Islet precursor cell (in vitro differentiated cells): ENCODE measurements at regions not wholly inside any gene's neighbourhood (a gene's known extent, or its start where the extent isn't known, plus 50 kb on each side); places are given as distances from the start of the nearest gene placed in this dataset.

ENCODE experiments used
- DNase-seq: peaks from one replicate; pipeline ENCODE4 v3.0.0-alpha.2; 2018

DNA sequence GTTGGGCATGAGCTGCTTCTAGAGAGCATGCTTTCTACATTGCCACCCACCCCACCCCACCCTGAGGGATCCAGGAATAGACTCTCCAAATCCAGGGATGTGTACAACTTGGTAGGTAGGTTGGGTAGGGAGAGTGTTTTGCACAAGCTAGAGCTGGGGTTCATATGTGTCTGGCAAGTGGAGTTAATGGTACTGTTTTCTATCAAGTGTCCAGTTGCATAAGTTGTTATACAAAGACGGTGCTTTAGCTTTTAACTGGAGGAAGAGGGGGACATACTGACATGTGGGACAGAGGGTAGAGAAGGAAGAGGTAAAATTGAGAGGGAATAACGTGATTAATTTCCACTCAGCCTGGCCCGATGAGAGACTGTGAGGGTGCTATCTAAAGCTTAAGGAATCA lies 51.0 kb upstream of the TNC start:
- no peak for DNase-seq

DNA sequence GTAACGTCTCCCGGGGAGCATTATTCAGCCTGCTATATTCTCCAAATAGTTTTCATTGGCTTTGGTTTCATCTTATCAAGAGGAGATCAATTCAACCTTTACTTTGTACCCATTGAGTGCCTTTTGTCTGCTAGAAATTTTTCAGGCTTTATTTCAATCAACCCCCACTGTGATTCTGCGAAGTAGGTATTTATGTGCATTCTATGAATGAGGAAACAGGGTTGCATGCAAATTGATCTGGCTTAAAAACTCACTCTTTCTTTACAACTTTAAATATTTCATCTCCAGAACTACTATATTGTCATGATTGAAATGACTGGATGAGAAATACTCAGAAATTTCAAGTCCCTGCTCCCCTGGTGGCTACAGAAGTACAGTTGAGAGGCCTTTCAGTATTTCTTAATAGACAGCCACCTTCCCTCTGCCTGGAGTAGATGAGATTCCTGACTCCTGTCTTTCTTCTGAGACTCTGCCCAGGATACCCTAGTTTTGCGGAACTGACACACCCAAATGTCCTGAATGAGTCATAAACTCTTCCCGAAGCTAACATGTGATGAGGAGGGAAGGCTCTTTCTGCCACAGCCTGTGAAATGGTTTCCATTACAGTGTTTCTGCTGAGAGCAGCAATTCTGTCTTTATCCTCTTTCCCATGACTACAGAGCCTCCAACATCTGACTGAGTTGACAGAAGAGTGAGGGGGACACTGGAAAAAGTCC lies 52.6 kb upstream of the TNC start:
- peak; percentile 77 for DNase-seq

DNA sequence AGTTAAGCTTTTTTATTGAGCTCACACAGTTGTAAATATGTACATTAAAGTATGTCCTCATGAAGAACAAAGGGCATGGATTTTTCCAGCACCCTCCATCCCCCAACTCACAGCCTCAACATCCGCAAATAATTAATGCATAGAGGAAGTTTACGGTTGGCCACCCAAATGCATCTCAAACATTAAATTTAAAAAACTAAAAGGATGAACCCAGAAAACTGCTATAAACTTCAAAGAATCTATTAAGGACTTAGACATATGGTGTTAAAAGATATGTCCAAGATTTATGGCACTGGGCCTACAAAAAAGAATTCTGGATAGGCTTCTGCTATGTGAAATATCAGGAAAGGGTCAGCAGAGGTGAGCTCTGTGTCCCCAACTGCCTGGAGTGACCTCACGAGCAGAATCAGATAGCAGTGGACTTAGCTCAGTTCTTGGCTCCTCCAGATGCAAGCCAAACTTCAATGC lies 54.0 kb upstream of the TNC start:
- DNase-seq = no peak

DNA sequence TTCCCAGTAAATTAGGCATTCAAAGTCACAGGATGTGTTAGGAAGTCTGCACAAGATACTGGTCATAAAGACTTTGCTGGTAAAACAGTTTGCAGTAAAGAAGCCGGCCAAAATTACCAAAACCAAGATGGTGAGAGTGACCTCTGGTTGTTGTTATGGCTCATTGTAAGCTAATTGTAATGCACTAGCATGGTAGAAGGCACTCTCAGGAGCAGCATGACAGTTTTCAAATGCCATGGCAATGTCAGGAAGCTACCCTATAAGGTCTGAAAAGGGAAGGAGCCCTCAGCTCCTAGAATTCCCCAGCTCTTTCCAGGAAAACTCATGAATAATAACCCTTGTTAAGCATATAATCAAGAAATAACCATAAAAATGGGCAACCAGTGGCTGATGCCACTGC lies 64.3 kb upstream of the TNC start:
- DNase-seq = peak; percentile 60

DNA sequence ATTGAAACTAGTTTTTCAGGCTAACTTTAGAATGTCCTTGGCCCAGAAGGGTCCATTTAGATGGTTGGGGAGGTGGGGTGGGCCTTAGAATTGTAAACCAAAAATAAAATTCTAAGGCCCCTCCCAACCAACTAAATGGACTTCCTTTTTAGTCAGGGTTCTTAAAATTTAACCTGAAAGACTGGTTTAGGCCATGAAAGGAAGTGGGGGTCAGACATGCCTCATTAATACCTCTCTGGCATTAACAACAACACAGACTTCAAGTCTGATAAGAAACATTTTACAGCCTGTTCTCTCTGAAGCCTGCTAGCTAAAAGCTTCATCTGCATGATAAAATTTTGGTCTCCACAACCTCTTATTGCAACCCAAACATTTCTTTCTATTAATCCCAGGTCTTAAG lies 65.5 kb upstream of the TNC start:
- DNase-seq = peak; percentile 53

DNA sequence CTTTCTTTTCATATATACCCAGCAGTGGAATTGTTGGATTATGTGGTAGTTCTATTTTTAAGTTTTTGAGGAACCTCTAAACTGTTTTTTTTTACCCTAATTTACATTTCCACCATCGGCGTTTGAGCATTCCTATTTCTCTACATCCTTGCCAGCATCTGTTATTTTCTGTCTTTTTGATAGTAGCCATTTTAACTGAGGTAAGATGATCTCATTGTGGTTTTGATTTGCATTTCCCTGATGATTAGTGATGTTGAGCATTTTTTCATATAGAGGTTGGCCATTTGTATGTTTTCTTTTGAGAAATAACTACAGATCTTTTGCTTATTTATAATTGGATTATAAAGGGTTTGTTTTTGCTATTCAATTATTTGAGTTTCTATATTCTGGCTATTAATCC lies 71.7 kb upstream of the TNC start:
- DNase-seq = no peak

DNA sequence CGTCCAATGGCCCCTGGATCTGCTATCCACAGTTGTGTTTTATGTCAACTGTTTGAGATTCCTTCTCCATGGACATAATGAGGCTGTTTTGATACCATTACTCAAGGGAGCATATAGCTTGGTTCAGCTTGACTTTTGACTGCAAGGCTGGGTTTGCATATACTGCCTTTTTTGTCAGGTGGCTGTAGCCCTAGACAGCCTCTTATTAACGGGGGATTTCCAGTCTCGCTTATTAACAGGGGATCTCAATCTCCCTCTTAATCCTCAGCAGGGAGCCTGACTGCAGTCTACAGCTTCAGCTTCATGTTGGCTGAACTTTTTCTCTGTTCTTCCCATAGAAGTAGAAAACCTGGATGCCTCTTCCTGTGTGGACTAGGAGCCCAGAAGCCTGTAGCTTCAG lies 73.7 kb upstream of the TNC start:
- no peak for DNase-seq

DNA sequence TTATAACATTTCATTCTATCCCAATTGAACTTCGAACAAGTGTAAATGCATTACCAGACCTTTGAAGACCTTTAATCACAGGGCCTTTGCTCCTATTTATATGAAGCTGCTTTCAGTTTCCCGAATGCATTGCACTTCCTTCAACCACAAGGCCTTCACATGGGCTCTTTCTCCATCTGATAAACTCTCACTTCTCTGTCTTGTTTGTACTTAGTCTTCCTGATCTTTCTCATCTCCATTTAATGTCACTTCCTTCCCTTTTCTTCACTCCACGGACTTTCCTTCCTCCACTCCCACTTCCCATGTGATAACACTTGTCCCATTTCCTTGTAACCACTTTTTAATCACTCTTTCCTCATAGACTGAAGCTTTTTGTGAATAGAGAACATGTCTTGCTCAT lies 74.3 kb upstream of the TNC start:
- DNase-seq = no peak

DNA sequence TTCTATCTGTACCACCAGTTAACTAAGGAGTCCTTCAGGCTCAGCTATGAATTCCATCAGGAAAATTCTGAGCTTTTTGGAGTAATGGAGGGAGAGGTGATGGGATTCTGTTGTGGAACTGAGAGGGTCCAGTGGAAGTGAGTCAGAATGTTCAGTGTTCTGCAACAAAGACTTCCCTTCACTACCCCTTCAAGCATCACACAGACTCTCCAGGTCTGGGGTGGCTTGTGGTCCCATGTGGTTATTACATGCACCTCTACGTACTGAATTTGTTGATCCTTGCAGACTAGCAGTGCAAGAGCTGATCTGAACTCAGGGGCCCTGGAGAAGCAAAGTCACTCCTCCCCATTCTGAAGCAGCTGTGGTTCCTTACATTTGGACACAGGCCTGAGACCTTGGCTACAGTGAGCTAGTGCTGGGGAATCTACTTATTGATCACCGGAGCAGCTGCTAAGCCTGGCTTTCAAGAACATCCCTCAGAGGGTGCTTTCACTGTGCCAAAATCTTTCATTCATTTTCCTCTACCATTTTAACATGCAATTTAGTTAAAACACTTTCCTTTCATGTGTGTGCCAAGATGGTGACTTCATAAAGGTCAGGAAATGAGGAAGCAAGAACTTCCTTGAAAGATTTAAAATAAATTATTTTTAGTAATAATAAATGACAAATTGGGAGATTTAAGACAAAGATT lies 75.0 kb upstream of the TNC start:
- DNase-seq = no peak

DNA sequence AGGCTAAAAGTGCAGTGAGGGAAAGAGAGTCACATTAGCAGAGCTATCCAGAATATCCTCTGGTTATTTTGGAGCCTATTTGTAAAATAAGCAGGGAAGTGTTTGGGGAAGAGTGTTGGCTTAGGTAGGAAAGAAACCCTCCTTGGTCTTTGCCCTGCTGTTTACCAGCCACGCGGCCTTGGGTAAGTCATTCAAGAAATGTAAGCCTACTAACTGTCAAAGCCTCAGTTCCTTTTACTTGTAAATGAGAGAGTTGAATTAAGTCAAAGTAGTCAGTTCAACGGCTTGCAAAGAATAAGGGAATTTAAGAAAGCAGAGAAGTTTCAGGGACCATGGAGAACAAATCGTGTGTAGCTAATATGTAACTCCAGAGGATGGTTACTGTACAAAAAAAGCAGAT lies 75.8 kb upstream of the TNC start:
- DNase-seq = no peak

DNA sequence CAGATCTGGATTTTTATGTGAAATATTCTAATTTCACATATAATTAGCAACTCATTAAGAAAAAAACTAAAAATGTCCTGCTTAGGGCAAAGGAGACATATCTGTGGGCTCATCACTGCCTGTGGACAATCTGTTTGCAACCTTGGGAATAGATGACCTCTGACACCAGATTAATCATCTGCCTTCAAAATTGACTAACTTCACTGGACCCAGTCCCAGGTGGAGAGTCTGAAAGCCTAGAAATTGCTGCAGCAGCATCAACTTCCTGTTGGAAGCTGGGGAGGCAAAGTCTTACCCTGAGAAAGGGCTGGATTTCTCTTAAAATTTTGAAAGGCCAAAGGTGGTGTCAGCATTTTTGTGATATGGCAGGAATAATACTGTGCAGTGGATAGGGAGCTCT lies 76.3 kb upstream of the TNC start:
- DNase-seq = no peak

DNA sequence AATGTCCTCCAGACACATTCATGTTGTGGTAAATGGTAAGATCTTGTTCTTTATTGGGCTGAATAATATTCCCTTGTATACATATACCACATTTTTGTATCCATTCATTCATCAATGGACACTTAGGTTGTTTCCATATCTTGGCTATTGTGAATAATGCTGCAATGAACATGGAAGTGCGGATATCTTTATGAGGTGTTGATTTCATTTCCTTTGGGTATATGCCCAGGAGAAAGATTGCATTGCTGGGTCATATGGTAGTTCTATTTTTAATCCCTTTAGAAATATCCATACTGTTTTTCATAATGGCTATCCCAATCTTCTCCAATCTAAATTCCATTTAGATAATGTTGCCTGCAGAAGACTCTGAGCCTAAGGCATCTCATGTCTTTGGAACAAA lies 78.0 kb upstream of the TNC start:
- no peak for DNase-seq

DNA sequence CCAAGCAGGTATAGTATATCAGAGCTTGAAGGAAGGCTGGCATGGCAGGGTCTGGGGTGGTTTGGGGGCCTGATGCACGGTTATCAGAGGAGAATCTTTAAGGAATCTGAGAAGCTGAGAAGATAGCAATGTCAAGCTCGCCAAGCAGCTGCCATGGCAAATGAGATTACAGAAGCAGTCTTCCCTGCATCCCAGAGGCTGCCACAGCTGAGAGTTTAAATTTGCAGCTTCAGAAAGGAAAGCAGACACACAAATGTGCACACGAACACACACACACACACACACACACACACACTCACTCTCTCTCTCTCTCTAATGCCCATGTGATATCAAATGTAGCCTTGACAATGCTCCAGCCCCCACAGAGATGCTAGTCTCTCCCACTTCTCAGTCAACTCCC lies 79.0 kb upstream of the TNC start:
- DNase-seq = no peak

DNA sequence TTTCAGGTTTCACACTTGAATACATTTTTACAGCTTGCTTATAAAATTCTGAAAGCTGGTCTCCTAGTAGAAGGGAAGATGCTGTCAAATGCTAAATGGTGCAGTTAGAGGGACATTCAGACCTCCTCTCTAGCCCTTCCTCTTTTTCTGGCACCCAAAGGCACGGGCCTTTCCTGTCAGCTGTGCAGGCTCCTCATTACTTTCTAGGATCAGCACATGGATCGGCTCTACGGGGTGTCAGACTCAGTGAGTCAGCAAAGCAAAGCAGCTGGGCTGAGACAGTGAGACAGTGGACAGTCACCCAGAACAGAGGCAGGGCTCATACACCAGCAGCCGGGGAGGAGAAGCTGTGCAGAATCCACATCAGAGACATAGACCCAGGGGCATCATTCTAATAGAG lies 80.0 kb upstream of the TNC start:
- DNase-seq = peak; percentile 92

DNA sequence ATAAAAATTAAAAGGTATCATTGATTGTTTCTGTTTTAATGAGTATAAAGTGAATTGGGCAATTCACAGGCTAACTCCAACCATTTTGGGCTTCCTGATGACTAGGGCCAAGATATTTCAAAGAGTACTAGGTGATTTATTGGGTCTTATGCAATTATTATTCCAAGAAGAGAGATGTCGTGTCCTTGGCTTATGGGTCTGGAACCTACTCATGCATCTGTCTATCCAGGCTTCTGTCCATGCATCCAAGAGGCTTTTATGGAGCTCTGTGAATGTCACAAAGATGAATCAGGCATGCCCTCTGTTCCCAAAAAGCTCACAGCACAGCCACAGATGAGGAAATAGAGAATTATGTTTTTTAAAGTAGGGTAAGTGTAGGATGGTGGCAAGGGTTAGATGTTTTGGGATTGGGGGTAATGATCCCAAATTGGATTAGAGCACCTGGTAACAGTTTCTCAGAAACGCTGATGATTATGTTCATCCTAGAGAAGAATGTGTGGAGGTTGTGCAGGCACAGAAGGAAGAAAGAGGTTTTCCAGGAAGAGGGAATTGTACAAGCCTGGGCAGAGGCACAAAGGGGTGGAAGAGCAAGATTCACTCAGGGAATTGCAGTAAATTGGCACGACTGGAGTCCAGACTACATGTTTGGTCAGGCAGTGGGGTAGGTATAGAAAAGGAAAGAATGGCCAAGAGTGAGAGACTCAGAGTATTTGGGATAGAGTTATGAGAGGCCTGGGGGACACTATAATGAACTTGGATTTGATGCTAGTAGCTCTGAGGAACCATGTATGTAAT lies 83.0 kb upstream of the TNC start:
- DNase-seq = no peak

DNA sequence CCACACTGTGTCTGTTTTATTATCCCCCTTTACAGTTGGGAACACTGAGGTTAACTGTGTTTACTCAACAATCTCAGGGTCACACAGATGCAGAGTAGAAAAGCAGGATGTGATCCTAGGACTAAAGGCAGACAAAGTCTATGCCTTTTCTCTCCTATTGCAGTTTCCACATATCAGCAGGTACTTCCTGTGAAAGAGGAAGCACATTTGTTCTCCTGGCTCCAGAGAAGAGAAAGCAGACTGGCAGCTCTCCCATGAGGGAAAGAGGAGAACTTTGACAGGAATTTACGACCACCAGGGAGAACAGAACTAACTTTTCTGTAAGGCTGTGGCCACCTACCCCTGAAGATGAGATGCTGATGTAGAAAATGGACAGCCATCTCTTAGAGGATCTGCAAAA lies 84.2 kb upstream of the TNC start:
- DNase-seq = no peak

DNA sequence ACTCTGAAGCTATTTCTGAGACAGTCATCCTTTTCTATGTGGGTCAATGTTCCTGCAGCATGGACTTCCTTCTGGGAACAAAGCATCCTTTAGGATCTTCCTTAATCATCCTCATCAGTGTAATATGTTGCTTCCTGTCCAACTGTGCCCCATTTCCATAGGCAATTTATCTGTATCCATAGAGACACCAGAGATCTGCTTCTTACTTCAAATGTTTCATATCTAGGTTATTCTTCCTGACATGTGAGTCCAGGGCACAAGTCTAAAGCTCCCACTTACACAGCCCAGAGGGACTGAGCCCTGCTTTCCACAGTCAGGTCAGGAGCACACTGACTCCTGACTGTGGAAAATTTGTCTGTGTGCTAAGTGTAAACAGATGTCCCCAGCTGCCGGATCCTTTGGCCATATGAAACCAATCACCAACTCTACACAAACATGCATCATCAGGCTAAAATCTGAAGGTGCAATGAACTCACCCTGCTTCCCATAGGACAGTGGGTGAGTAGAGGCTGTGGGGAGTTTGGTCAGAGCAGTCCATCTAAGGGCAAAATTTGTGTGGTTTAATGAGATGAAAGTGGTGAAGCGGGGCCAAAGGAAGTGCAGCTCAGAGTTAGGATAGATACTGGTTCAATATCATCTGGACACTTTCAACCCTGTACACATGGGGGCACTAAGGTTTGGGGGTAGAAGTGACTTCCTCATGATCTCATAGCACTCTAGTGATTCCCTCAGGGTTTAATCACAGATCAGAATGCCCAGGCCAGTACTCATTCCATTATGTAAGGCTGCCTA lies 85.2 kb upstream of the TNC start:
- DNase-seq = no peak

DNA sequence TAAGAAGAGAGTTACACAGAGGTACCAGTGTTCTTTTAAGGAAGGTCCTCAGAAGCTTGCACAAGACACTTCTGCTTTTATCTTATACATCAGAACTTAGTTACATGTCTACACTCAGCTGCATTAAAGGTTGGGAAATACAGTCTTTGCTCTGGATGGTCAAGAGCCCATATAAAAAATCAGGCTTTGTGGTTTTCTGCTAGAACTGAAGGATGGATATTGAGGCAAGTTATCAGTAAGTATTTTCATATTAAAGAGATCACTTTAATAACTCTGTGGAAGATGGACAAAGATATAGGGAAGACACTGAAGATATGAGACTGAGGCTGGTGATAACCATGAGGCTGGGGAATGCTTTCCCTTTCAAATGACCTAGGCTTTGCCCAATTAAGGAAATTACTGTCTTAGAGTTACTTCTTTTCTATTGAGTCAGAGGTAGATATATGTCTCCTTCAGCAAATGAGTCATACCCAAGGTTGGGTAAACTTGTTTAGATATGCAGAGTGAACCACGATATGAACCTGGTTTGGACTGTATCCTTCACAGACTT lies 87.0 kb upstream of the TNC start:
- no peak for DNase-seq

DNA sequence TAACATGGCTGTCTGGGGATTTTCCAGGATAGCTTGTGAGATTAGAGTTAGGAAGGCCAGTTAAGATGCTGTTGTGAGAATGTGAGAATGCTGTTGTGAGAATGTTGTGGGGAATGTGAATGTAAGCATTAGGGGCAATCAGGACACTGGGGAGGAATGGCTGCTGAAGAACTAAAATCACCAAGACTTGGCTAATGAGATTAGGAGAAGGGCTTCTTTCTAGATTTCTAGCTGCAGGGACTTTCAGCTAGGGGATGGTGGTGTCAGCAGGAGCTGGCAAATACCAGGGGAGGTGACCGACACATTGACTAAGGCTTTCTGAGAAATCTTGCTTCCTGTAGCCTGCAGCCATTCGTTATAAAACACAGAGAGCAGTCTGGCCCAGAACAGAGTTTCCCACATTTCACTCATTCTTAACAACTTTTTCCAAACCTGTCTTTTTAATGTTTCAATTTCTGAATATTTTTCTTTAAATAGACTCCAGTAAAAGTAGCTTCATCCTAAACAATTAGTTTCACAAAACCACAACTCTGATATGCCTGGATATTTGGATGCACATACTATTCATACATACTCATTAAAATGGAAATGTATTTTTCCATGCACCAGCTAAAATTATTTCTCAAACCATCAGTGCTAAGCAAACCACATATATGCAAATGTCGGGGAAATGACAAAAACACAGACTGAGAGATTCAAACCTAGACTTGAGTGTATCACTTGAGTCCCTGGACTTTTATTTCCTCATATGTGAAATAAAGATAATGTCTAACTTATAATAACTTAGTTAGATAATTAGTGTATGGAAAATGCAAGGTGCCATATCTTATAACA lies 89.3 kb upstream of the TNC start:
- DNase-seq = peak; percentile 86

DNA sequence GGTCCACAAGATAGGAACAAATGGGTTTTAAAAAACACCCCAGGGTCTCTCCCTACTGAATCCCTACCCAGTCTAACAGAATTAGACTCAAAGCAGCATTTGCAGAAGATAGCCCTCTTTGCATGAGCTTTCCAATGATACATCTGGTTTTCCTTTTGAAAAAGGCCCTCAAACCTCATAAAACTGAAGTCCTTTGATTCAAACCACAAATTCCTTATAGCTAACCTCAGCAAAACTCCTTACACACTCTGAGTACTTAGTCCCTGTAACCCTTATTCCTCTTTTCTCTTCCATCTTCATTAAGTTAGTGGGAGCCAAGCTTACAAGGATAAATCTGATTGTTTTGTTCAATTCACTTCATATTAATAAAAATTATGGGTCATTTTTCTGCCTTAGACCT lies 90.5 kb upstream of the TNC start:
- no peak for DNase-seq

DNA sequence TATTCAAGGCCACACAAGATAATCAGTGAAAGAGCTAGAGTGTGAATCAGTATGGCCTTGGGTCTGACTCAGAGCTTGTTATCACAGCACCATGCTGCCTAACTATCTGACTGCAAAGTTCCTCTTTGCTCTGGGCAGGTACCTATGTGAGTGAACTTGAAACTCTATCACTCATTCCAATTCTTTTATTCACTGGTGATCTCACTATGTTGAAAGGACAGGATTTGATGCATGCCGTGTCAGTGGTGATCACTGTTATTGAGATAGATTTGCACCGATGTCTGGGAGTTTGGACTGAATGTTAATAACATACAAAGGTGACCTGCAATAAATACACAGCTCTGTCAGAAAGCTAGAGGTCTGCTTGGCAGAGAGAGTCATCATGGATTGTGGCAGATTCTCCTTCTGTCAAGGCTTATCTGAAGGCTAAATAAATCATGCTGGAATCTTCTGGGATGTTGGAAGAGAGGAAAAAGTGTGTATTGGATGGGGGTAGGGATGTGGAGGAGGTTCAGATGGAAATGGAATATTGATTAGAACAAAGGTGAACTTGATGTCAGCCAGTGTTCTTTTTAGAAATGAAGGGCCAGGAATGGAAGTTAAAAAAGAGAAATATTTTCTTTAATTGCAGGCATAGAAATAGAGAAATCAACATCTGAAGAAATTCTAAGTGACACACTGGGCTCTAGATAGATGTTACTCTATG lies 91.8 kb upstream of the TNC start:
- peak; percentile 59 for DNase-seq
